ENCODE measurements at regions not wholly inside any gene's neighbourhood (a gene's known extent, or its start where the extent isn't known, plus 50 kb on each side); places are given as distances from the start of the nearest gene placed in this dataset.

GRCh38 chr4:181438641-181439040, 804.6 kb upstream of the TENM3 start:
- H4K8ac ChIP-seq (ENCODE audit: low read depth in 2 of 2, low read length in 2 of 2), result no peak overlapping the region
- H2BK120ac ChIP-seq (ENCODE audit: low read depth, low read length), result no peak overlapping the region
- no peak overlapping the region for H2AK5ac ChIP-seq (ENCODE audit: low read depth, low read length)
- H3K27me3 ChIP-seq (ENCODE audit: control insufficient read depth, insufficient read depth, low read length), result no peaks in the 10 kb centered on the region
- H2AFZ ChIP-seq (replicated peaks; ENCODE audit: low read length, poor library complexity), result no peak overlapping the region
- no peak overlapping the region for H3K23ac ChIP-seq (ENCODE audit: low read depth, low read length)
- H3K4ac ChIP-seq (ENCODE audit: low read depth, low read length), result no peak overlapping the region
- dilution Hi-C loops (cut with HindIII; ENCODE audit: low sequenced_read_pairs, unreplicated experiment) (no loop called here), in situ Hi-C loops (cut with MboI; ENCODE audit: low sequenced_read_pairs) (no loop called here), intact Hi-C loops (cut with micrococcal nuclease) (no loop called here)
- no CpG with 5 or more reads among the region's 5 CpGs for WGBS, 2 experiments (ENCODE audit: extremely low coverage in 2 of 2, insufficient read length in 1 of 2)
- no peak overlapping the region for H3K4me3 ChIP-seq (ENCODE audit: insufficient read depth, low read depth, low read length)
- no peaks in the 10 kb centered on the region for H4K20me1 ChIP-seq (ENCODE audit: insufficient read depth, low read length)
- H2BK5ac ChIP-seq (ENCODE audit: low read depth, low read length, poor library complexity, severe bottlenecking), result no peak overlapping the region
- no peaks in the 10 kb centered on the region for H3K36me3 ChIP-seq (ENCODE audit: control insufficient read depth, insufficient read depth, low read length)
- ATAC-seq (ENCODE audit: low read depth) (no peak), DNase-seq (no peak)
- no peak overlapping the region for H3K27ac ChIP-seq (ENCODE audit: insufficient read depth, low read length)
- H3K14ac ChIP-seq (replicated peaks; ENCODE audit: low read depth, low read length), result no peak overlapping the region
- BruUV-seq (replicated peaks), result no TSS peak
- no peak overlapping the region for H3K4me2 ChIP-seq (ENCODE audit: low read depth, low read length)
- ChIA-PET POLR2A (ENCODE audit: unreplicated experiment) (no interaction called here), CTCF (no interaction called here)
- no peak overlapping the region for H2BK15ac ChIP-seq (ENCODE audit: low read depth, low read length)
- no peaks in the 10 kb centered on the region for H3K9me1 ChIP-seq (ENCODE audit: insufficient read depth, low read length)
- H3K79me1 ChIP-seq (ENCODE audit: low read depth in 1 of 2, low read length in 2 of 2), result no peaks in the 10 kb centered on the region
- no peaks in the 10 kb centered on the region for H3K9me3 ChIP-seq (ENCODE audit: control insufficient read depth, insufficient read depth, low read length)
- no peak overlapping the region for H3K9ac ChIP-seq (ENCODE audit: low read depth, low read length)
- no peaks in the 10 kb centered on the region for H3K4me1 ChIP-seq (ENCODE audit: control insufficient read depth, insufficient read depth, low read length)
- H4K91ac ChIP-seq (ENCODE audit: insufficient read depth, low read depth, low read length), result no peak overlapping the region
- no peak overlapping the region for H3K18ac ChIP-seq (ENCODE audit: low read depth, low read length)
- H3K56ac ChIP-seq (ENCODE audit: extremely low read depth, insufficient read depth, low read length), result no peak overlapping the region
- H2BK20ac ChIP-seq (ENCODE audit: low read depth, low read length), result no peak overlapping the region
- no peak overlapping the region for H2AK9ac ChIP-seq (replicated peaks; ENCODE audit: low read depth, low read length, poor library complexity)
- no peak for TF ChIP-seq USF2 (IDR thresholded peaks at IDR 0.05; ENCODE audit: low read depth, low read length)
- no peak for TF ChIP-seq MAZ (IDR thresholded peaks at IDR 0.05; ENCODE audit: borderline replicate concordance, low read depth, low read length)
- no peak for TF ChIP-seq FOS (IDR thresholded peaks at IDR 0.05; ENCODE audit: low read depth, low read length)
- no peak for TF ChIP-seq MXI1 (IDR thresholded peaks at IDR 0.05; ENCODE audit: borderline replicate concordance, low read depth, low read length)
- TF ChIP-seq RAD21 (IDR thresholded peaks at IDR 0.05; ENCODE audit: low read length), result no peak
- no peak for TF ChIP-seq MAFK (IDR thresholded peaks at IDR 0.05; ENCODE audit: low read depth, low read length)
- no peak for TF ChIP-seq POLR2A (IDR thresholded peaks at IDR 0.05; ENCODE audit: low read depth, low read length)
- no peak for TF ChIP-seq BHLHE40 (IDR thresholded peaks at IDR 0.05; ENCODE audit: low read depth, low read length)
- no peak for TF ChIP-seq NFE2L2 (IDR thresholded peaks at IDR 0.05; ENCODE audit: low read depth, low read length)
- no peak overlapping the region for H4K5ac ChIP-seq (ENCODE audit: low read depth, low read length)

All from IMR-90 (cell line).